ENCODE measurements at regions not wholly inside any gene's neighbourhood (a gene's known extent, or its start where the extent isn't known, plus 50 kb on each side); places are given as distances from the start of the nearest gene placed in this dataset.

- Histone ChIP-seq H3K4me3 (ENCODE audit: low read length) (no peak overlapping the region), H3K9ac (ENCODE audit: low read length) (no peak overlapping the region), H2AFZ (ENCODE audit: low read length) (no peak overlapping the region), H3K36me3 (ENCODE audit: low read depth, low read length) (no peaks in the 10 kb centered on the region), H4K20me1 (ENCODE audit: low read length) (no peaks in the 10 kb centered on the region), H3K4me1 (ENCODE audit: insufficient read depth, low read length) (no peaks in the 10 kb centered on the region), H3K27ac (ENCODE audit: low read length) (peak overlapping the region; percentile 67), H3K9me3 (ENCODE audit: low read length) (no peaks in the 10 kb centered on the region), H3K27me3 (ENCODE audit: low read length) (no peaks in the 10 kb centered on the region), H3K9me2 (replicated peaks; ENCODE audit: low read length) (no peaks in the 10 kb centered on the region), H3K79me2 (ENCODE audit: low read length) (no peaks in the 10 kb centered on the region), H3F3A (ENCODE audit: low read length, unreplicated experiment) (no peaks in the 10 kb centered on the region), H3K4me2 (ENCODE audit: low read length) (no peak overlapping the region)
- CTCF ChIA-PET: no interaction called here
- BruUV-seq (replicated peaks): no TSS peak
- POLR2A ChIA-PET (ENCODE audit: unreplicated experiment): interaction anchor here (0.7 kb wide), 1 partner anchor 20 kb away, joined by 3 read pairs; no protein-coding TSS in a partner anchor
- intact Hi-C loops (cut with micrococcal nuclease): no loop called here
- no peak for TF ChIP-seq CTCF (conservative IDR thresholded peaks at IDR 0.05; ENCODE audit: low read depth, low read length)
- no peak for TF ChIP-seq EZH2phosphoT487 (IDR thresholded peaks at IDR 0.05; ENCODE audit: borderline replicate concordance, low read length)
- TF ChIP-seq EZH2 (IDR thresholded peaks at IDR 0.05; ENCODE audit: low read length, unreplicated experiment): no peak
- peak; percentile 27 for DNase-seq
- peak; percentile 67 for ATAC-seq
Measured at GRCh38 chr7:108824840-108825580, 255.3 kb downstream of the DNAJB9 start.

- no peak for ATAC-seq
- Histone ChIP-seq H3F3A (ENCODE audit: low read length, unreplicated experiment) (no peaks in the 10 kb centered on the region), H3K4me3 (ENCODE audit: low read length) (no peak overlapping the region), H3K9me3 (ENCODE audit: low read length) (no peaks in the 10 kb centered on the region), H3K4me1 (ENCODE audit: insufficient read depth, low read length) (no peaks in the 10 kb centered on the region), H3K36me3 (ENCODE audit: low read depth, low read length) (no peaks in the 10 kb centered on the region), H3K79me2 (ENCODE audit: low read length) (no peaks in the 10 kb centered on the region), H3K9ac (ENCODE audit: low read length) (no peak overlapping the region), H2AFZ (ENCODE audit: low read length) (no peak overlapping the region), H3K4me2 (ENCODE audit: low read length) (no peak overlapping the region), H3K27me3 (ENCODE audit: low read length) (no peaks in the 10 kb centered on the region), H4K20me1 (ENCODE audit: low read length) (no peaks in the 10 kb centered on the region), H3K27ac (ENCODE audit: low read length) (peak overlapping the region; percentile 67), H3K9me2 (replicated peaks; ENCODE audit: low read length) (no peaks in the 10 kb centered on the region)
- no peak for DNase-seq
- ChIA-PET POLR2A (ENCODE audit: unreplicated experiment) (no interaction called here), CTCF (no interaction called here)
- no peak for TF ChIP-seq EZH2 (IDR thresholded peaks at IDR 0.05; ENCODE audit: low read length, unreplicated experiment)
- no peak for TF ChIP-seq CTCF (conservative IDR thresholded peaks at IDR 0.05; ENCODE audit: low read depth, low read length)
- TF ChIP-seq EZH2phosphoT487 (IDR thresholded peaks at IDR 0.05; ENCODE audit: borderline replicate concordance, low read length): no peak
- intact Hi-C loops (cut with micrococcal nuclease): no loop called here
- BruUV-seq (replicated peaks): no TSS peak
Measured at GRCh38 chr7:108825581-108825909, 255.9 kb downstream of the DNAJB9 start.

GRCh38 chr7:108836256-108836655, 266.6 kb downstream of the DNAJB9 start:
- no peak overlapping the region for H2AFZ ChIP-seq (ENCODE audit: low read length)
- ChIA-PET POLR2A (ENCODE audit: unreplicated experiment) (no interaction called here), CTCF (no interaction called here)

More at GRCh38 chr7:108836256-108836655, 266.6 kb downstream of the DNAJB9 start:
- no peak overlapping the region for H3K4me3 ChIP-seq (ENCODE audit: low read length)
- H4K20me1 ChIP-seq (ENCODE audit: low read length): no peaks in the 10 kb centered on the region
- intact Hi-C loops (cut with micrococcal nuclease): no loop called here
- no peak for TF ChIP-seq EZH2phosphoT487 (IDR thresholded peaks at IDR 0.05; ENCODE audit: borderline replicate concordance, low read length)
- TF ChIP-seq EZH2 (IDR thresholded peaks at IDR 0.05; ENCODE audit: low read length, unreplicated experiment): no peak
- no peak for TF ChIP-seq CTCF (conservative IDR thresholded peaks at IDR 0.05; ENCODE audit: low read depth, low read length)
- no peaks in the 10 kb centered on the region for H3K79me2 ChIP-seq (ENCODE audit: low read length)
- no peaks in the 10 kb centered on the region for H3K36me3 ChIP-seq (ENCODE audit: low read depth, low read length)
- DNase-seq: no peak
- no peak overlapping the region for H3K4me2 ChIP-seq (ENCODE audit: low read length)
- no peaks in the 10 kb centered on the region for H3K9me3 ChIP-seq (ENCODE audit: low read length)
- no peak for ATAC-seq
- no peaks in the 10 kb centered on the region for H3F3A ChIP-seq (ENCODE audit: low read length, unreplicated experiment)
- no TSS peak for BruUV-seq (replicated peaks)
- no peaks in the 10 kb centered on the region for H3K27me3 ChIP-seq (ENCODE audit: low read length)
- no peak overlapping the region for H3K9ac ChIP-seq (ENCODE audit: low read length)
- H3K27ac ChIP-seq (ENCODE audit: low read length): no peak overlapping the region
- H3K4me1 ChIP-seq (ENCODE audit: insufficient read depth, low read length): no peaks in the 10 kb centered on the region
- no peaks in the 10 kb centered on the region for H3K9me2 ChIP-seq (replicated peaks; ENCODE audit: low read length)

Data from PC-3 (cell line).